HG02759 (cell line): ENCODE measurements at regions not wholly inside any gene's neighbourhood (a gene's known extent, or its start where the extent isn't known, plus 50 kb on each side); places are given as distances from the start of the nearest gene placed in this dataset.
"Not testable (repeated sequence)": the region's sequence is repeated elsewhere in the genome, so short reads cannot be mapped to it uniquely, and the experiment has no call there.

Experiments
- ATAC-seq: cut with Tn5 transposase; IDR thresholded peaks from one replicate; pipeline ENCODE4 v1.9.1; 2021; ENCODE audit warnings: mild to moderate bottlenecking, moderate library complexity; ENCODE audit not compliant: unreplicated experiment

DNA sequence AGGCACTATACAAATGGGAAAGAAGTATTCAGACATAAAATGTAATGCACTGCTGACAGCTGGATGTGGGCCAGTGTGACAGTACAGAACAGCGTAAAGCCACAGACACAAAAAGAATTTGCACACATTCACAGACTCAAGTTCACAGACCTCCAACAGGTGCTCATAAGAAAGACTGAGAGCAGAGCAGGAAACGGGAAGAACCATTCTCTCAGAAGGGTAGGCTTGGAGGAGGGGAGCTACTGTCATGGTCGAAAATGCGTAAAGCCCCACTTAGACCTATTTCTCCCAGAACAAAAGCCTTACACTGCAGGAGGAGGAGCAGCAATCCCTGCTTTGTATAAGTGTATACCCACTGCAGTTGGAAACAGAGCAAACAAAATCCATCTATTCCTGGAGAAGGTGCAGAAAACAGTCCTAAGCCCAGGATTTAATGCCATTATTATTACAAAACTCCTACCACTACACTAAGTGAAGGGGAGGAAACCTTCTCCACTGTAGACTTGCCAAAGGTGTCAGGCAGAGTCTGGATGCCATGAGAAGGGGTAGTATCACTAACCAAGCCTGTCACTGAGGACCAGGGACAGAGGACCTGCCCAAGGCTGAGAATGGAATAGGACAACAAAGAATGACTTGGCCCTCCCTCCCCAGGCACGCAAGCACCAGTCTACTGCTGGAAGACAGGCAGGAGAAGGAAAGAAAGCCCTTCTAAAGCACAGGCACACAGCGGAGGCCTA, 103.0 kb upstream of the FAM25C start:
- ATAC-seq, result not testable (repeated sequence)

DNA sequence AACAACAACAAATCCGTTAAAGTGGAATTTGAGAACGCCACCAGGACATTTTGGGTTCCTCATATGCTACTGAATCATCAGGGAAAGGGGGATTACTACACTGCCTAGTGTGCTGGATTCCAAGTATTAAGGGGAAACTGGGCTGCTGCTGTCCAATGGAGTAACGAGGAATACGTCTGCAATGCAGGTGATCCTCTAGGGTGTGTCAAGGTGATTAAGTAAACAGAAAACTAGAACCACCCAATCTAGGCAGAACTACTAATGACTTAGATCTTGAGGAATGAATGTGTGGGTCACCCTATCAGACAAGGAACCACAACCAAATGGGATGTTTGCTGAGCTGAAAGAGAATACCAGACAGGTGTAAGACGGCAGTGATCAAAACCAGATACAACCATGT, 99.3 kb upstream of the FAM25C start:
- ATAC-seq, result not testable (repeated sequence)

DNA sequence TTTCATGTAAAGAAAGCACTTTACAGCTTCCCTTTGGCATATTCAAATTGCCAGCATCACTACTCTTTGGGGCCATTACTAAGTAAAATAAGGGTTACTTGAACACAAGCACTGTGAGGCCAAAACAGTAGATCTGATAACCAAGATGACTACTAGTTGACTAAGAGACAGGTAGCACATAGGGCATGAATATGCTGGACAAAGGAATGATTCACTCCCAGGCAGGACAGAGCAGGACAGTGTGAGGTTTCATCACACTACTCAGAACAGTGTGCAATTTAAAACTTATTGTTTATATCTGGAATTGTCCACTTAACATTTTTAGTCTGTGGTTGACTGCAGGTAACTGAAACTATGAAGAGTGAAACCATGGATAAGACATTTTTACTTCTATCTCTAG, 91.1 kb upstream of the FAM25C start:
- not testable (repeated sequence) for ATAC-seq

DNA sequence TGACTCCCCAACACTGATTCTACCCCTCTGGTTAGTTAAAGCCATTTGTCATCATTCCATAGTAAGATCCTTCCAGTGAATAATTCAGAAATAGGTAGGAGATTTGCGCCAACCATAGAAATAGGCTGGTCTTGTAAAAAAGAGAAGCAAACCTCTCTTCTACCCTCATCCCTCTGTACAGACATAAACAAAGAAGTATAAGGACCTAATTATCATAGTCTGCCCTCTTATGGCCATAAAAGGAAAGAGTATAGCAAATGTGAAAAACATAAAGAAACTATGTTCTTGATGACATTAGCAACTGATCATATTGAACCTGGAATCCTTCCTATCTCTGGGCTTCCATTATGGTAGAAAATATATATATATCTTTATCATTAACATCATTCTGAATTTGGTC, 88.5 kb upstream of the FAM25C start:
- not testable (repeated sequence) for ATAC-seq

DNA sequence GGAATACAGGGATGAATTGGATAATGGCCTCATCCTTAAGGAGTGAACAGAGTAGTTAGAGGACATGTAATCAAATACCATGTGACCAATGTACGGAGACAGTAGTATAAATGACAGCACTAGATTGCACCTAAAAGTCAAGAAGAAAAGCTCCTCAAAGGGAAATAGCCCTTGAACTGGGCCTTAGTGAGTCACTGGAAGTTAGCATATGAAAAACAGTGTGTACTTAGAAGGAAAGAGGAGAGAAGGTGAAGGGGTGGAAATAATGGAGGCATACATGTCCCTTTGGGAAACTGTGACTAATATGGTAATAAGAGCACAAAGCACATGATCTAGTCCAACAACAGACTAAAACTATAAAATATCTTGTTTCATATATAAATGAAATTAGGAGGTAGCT, 84.9 kb upstream of the FAM25C start:
- not testable (repeated sequence) for ATAC-seq

DNA sequence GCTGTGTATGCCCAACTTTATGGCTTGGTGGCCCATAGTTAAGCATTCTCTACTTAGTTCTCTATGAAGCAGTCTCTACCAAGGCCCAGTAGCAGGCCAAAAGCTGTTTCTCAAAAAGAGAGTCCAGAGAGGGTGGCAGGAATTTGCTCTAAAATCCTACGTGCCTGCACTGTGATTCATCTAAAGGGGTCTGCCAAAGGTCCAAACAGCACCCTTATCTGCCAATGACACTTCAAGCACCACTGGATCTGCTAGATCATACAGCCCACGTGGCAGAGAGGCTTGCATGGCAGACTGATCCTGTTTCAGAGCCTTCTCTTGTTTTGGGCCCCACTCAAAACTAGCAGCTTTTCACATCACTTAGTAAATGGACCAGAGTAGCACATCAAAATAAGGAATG, 71.6 kb upstream of the FAM25C start:
- not testable (repeated sequence) for ATAC-seq

DNA sequence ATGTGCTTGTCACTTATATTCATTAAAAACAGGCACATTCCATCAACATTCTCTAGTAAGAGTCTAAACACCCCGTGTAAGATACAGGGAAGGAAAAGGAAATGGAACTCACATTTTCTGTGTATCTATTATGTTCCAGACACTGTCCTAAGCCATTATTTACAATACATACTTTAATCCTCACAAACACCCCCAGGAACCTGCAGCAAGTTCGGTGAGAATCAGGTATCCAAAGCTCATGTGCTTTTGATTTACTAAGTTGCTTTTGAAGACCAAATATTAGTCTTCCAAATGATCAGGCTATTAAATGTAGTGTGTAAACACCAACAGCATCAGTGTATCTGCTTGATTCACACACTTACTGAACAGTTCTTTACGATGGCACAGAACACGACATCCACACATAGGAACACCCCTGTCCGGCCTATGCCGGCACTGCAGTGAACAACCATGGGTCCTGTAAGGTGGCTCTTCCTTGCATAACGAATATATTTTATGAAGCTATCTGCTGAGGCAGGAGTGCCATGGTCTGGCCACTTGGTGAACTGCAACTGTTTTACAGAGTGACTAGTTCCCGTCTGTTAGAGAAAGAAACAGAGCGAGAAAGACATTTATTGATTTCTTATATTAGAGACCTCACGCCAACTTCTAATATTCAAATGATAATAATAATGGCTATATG, 64.5 kb upstream of the FAM25C start:
- ATAC-seq, result peak; percentile 95

DNA sequence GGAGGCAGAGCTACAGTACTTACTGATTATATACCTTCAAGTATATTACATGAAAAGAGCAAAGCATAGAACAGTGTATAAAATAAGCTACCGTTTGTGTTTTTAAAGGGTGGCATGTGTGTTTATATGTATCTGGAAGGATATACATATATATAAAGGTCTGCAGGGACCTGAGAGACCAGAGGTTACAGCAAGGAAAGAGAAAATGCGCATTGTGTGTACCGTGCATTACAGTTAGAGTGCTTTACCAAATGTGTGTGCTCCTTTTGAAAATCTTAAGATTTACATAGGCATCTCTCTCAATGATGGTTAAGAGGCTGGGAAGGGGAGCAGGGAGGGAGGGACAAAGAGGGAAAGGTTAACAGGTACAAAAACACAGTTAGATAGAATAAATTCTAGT, 55.8 kb upstream of the FAM25C start:
- ATAC-seq, result not testable (repeated sequence)
